Liver (tissue), 3 donors: ENCODE measurements at regions not wholly inside any gene's neighbourhood (a gene's known extent, or its start where the extent isn't known, plus 50 kb on each side); places are given as distances from the start of the nearest gene placed in this dataset.

Experiments used
- ATF3 ChIP-seq: IDR thresholded peaks from 2 replicates; pipeline ENCODE4 v1.6.1; 2016; ENCODE audit warnings: antibody characterized with exemption
- CTCF ChIP-seq: fragments of 150-350 bp; IDR thresholded peaks from 2 replicates; pipeline ENCODE4 v1.5.1; 2017; ENCODE audit warnings: improper control_type of control experiment, low read depth, low read length; ENCODE audit not compliant: missing input control
- JUND ChIP-seq, 2 donors: IDR thresholded peaks; 2 replicates each; pipeline ENCODE4 v1.6.1; 2016; ENCODE audit warnings: antibody characterized with exemption in 2 of 2
- REST ChIP-seq: IDR thresholded peaks from 2 replicates; pipeline ENCODE4 v1.6.1; 2016; ENCODE audit warnings: antibody characterized with exemption, mild to moderate bottlenecking
- RXRA ChIP-seq, 2 donors: IDR thresholded peaks; 2 replicates each; pipeline ENCODE4 v1.6.1; 2017 to 2018; ENCODE audit warnings: antibody characterized with exemption in 2 of 2, mild to moderate bottlenecking in 1 of 2
- TAF1 ChIP-seq: conservative IDR thresholded peaks from 2 replicates; pipeline ENCODE4 v1.6.1; 2016; ENCODE audit warnings: antibody characterized with exemption, mild to moderate bottlenecking
- donor health status: healthy.
- donor health status: healthy.

- no peak for TF ChIP-seq ATF3
- TF ChIP-seq CTCF = no peak
- TF ChIP-seq TAF1 = no peak
- TF ChIP-seq RXRA (IDR thresholded peaks at IDR 0.05) = no peak
- no peak for TF ChIP-seq REST
- no peak for TF ChIP-seq JUND (IDR thresholded peaks at IDR 0.05)
These were observed 65.7 kb upstream of the SIRPA start for GRCh38 chr20:1829531-1829930.
